ENCODE measurements at regions not wholly inside any gene's neighbourhood (a gene's known extent, or its start where the extent isn't known, plus 50 kb on each side); places are given as distances from the start of the nearest gene placed in this dataset.
"Not testable (repeated sequence)": the region's sequence is repeated elsewhere in the genome, so short reads cannot be mapped to it uniquely, and the experiment has no call there.

DNA sequence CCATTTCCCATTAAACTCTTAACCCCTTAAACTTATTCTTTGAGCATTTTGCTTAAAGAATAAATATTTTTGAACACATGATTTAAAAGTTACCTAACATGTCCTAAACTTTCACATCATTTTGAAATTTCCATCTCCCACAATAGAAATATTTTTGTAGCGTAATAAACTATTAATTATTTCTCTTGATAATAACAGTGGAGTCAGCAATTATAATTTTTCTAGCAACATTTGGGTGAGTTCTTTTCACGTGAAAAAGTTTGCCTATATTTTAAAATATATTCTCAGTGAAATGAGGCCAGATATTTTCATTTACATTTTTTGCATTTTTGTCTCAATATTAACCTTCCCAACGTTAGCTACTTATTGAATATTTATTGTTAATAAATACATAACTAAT is 320.4 kb upstream of the CRIM1 start:
- no peak for DNase-seq

DNA sequence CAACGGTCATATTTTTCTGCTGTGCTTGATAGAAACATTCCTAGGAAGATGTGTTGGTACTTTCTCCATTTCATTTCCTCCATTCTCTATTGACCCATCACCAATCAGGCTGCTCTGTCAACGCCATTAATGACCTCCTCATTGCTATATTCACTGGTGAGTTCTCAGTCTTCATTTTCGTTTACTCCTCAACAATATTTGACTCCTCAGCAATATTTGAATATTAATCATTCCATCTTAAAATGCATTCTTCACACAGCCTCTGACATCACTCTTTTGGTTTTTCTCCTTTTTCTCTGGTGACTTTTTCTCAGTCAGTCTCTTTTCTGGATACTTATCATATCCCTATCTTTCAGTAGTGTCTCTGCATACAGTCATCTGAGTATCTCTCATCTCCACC is 323.5 kb upstream of the CRIM1 start:
- no peak for DNase-seq

DNA sequence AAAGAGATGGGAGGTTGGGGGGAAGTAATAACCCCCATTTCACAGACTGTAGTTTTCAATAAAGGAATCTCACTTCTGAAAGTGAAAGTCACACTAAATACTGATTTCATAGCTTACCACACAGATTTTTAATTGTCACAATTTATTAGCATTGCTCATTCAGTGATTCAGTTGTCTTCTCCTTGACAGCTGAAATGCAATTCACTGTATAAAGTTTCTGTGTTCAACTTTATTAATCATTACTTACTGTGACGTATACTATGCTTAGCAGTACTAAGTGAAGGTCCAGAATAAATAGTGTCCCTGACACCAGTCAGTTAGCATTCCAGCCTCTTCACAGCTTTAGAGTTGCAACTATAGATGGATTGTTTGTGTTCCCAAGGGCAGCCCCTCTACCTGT is 324.1 kb upstream of the CRIM1 start:
- DNase-seq: no peak

- DNase-seq: no peak
These were observed 328.0 kb upstream of the CRIM1 start for GRCh38 chr2:36027616-36028015.

GRCh38 chr2:36013064-36013463 is 342.5 kb upstream of the CRIM1 start:
- DNase-seq: no peak

DNA sequence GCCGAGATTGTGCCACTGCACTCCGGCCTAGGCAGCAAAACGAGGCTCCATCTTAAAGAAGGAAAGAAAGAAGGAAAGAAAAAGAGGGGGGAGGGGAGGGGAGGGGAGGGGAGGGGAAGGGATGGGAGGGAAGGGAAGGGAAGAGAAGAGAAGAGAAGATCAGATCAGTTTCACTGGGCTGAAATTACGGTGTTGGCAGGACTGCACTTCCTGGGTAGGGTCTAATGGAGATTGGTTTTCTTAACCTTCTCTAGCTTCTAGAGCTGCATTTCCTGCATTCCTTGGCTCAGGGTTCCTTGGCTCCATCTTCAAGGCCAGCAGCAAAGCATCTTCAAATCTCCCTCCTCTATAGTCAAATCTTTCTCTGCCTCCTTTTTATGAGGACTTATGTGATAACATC is 349.1 kb upstream of the CRIM1 start:
- no peak for DNase-seq

DNA sequence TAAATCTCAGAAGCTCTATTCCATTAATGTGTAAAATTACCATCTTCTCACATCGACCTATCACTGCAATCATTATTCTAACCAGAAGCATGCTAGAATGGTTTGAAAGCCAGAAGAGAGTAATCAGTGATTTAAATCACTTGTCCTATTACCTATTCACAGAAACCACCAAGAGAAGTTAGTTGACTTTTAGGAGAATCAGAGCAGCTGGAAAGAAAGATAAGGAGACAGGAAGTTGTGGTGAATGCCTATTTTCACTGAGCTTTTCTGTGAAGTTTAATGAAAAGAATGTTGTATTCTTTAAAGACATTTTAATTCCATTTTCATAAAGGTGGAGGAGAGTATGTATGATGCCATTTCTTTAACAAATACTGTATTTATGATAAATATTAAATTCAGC is 352.6 kb upstream of the CRIM1 start:
- DNase-seq: no peak

- no peak for DNase-seq
These were observed 358.1 kb upstream of the CRIM1 start for GRCh38 chr2:35997488-35997887.

- DNase-seq: peak; percentile 72
These were observed 366.1 kb upstream of the CRIM1 start for GRCh38 chr2:35989503-35989902.

GRCh38 chr2:35989040-35989439 is 366.5 kb upstream of the CRIM1 start:
- DNase-seq: no peak

- DNase-seq: no peak
These were observed 368.7 kb upstream of the CRIM1 start for GRCh38 chr2:35986871-35987270.

DNA sequence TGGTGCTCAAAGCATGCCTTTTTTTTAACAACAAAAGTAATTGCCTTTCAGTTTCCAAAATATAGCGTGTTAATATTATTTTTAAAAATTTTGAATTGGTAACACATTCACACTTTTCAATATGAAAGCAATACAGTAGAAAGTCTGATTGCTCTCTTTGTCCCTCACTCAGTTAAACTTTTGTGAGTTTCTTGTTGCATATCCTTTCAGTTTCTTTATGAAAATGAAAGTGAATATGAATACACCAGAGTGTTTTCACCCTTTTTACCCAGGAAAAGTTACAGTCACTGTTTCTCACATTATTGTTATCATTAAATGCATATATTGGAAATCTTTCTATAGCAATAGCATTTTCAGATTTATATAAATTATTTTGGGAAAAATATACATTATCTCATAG is 377.4 kb upstream of the CRIM1 start:
- no peak for DNase-seq

- no peak for DNase-seq
These were observed 379.0 kb upstream of the CRIM1 start for GRCh38 chr2:35976611-35977010.

- DNase-seq: peak; percentile 38
These were observed 381.8 kb upstream of the CRIM1 start for GRCh38 chr2:35973737-35974132.

DNA sequence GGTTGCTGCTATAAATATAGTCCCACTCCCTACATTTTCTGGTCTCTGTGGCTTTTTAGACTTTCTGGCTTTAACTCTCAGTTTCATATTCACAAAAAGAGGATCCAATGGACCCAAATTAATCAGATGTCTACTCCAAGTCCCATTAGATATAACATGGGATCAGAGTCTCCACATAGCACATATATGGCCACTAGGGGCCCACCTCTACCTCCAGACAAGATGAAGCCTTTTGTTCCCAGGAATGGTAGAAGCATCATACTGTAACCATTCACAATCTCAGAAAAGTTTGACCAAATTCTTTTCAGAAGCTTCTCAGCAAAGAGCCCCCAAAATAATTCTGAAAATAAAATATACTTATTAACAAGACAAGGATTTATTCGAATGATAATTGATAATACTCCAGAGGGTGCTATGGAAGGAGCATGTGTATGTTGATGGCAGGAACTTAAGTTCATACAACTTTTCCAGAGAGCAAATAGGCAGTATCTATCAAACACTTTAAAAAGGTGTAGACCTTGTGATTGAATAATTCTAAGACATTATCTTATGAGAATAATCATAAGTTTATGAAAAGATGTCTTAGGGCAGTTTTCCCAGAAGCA is 382.3 kb upstream of the CRIM1 start:
- peak; percentile 35 for DNase-seq

- DNase-seq: no peak
These were observed 391.8 kb upstream of the CRIM1 start for GRCh38 chr2:35963824-35964223.

DNA sequence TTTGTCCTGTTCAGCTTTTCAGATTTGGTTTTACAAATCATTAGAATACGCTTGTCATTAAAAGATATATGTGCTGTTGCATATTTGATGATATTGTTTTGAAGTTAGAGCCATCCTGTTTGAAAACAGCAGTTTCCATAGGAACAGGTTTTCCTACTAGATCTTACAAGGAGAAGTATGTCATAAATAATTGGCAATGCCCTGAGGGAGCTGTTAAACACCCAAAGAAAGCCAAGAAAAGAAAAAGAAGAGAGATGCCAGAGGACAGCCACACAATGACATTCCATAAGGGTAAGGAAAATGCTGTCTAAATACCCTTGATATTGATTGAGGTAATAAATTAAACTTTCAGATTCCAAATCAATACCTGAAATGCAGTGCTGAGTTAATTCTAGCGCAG is 392.2 kb upstream of the CRIM1 start:
- no peak for DNase-seq

GRCh38 chr2:35962585-35963146 is 392.9 kb upstream of the CRIM1 start:
- DNase-seq: no peak

DNA sequence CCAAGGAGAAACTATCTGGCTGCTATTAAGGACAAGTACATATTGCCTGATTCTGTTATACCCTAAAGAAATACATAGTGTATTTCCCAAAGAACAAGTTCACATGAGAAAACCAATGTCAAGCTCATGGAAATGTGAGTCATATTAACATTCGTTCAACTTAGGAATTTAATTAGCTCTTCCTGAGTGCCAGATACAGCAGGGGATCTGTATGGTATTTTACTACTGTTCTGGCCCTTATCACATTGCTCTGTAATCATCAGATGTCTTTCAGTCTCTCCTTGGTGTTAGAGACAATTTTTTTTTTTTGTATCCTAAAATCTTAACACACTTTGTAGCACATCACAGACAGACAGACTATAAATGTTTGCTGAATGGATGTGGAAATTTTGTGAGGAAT is 395.0 kb upstream of the CRIM1 start:
- DNase-seq: no peak

- DNase-seq: not testable (repeated sequence)
These were observed 398.5 kb upstream of the CRIM1 start for GRCh38 chr2:35957053-35957452.

DNA sequence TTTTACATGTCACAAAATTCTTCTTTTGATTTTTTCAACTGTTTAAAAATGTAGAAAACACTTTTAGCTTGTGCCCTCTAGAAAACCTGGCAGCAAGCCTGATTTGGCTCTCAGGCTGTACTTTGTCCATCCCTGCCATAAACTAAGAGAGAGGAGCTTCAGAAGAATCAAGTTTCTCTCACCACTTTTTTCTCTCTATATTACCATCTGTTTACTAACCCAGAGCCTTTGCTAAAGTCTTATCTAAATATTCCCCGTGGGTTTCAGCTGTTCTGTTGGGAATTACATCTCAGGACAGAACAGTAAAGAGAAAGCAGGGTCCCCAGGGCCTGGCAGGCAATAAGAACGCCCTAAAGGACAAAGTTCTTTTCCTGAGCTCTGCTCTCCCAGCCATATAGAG is 409.1 kb upstream of the CRIM1 start:
- no peak for DNase-seq

GRCh38 chr2:35938838-35939237 is 416.7 kb upstream of the CRIM1 start:
- no peak for DNase-seq

- DNase-seq: no peak
These were observed 422.5 kb upstream of the CRIM1 start for GRCh38 chr2:35933031-35933430.

GRCh38 chr2:35932276-35932963 is 423.2 kb upstream of the CRIM1 start:
- no peak for DNase-seq

DNA sequence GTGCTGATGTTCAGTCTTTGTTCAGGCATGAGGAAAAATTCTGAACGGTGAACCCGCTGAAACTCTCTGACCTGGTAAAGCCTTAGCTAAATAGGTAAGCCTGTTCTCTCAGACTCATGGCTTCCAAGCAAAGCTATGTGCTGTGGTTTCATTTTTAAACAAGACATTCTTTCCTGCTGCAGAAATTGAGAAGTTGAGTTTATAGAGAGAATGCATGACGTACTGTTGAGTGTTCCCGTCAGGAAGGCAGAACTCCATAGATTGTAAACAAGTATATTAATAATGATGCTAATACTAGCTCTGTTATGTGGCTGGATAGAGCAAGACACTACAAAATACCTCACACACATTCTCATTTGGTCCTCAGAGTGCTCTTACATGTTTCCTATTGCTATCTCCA is 424.0 kb upstream of the CRIM1 start:
- DNase-seq: no peak
